SW 1271 (cell line): ENCODE measurements at regions not wholly inside any gene's neighbourhood (a gene's known extent, or its start where the extent isn't known, plus 50 kb on each side); places are given as distances from the start of the nearest gene placed in this dataset.

ENCODE experiments used
- DNase-seq, 2 experiments: peaks; one replicate each; lab custom pipeline; 2025; lab: John Stamatoyannopoulos, UW

DNA sequence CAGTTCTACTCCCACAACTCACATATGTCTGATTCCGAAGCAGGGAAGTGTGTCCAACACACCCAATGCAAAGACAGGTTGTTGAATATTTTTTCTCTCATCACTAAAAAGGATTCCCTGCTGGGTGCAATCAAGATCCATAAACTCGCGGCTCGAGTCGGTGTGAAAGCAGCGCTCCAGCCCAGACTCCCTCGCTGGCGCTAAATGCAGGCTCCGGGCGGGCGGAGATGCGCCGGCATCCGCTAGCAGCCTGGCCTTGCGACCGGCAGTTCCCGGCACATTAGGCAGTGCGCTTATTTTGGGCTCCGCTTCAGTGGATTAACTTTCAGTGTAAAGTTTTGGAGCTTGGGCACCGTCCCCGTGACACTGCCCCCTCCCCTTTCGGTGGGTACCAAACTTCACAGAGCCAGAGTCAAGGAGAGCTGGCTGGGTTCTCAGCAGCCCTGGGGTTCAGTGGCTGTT, 87.7 kb upstream of the POU3F1 start:
- no peak for DNase-seq

DNA sequence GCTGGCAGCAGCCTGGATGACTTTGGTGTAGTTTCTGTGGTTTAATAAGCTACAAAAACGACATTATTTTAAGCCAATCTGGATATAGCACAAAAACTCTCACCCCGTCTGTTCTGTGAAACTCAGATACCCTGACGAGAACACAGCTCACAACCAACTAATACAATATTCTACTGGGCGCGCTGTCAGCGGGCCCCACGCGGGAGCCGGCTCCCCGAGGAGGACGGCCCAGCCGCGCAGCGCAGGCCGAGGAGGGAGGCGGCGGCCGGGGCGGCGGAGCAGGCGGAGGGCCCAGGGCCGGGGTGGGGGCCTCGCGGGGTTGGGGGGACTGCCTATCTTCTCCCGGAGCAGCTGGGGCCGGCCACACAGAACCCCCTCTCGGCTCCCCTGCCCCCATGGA, 87.2 kb upstream of the POU3F1 start:
- DNase-seq = no peak

DNA sequence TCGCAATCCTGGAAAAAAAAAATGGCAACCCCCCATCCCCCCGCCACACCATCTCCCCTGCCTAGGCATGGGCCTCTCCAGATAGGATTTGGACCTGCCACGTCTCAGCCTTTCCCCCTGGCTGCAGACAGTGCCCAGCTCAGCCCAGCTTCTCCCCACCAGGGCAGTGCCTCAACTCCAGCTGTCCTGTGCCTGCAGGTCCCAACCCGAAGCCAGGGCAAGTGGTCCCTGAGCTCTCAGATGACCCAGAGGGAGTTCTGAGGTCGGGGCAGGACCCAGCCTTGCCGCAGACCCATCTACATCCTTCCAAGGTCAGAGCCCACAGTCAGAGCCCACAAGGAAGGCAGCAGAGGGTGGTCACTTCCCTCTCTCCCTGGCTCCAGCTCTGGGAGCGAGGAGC, 86.7 kb upstream of the POU3F1 start:
- no peak for DNase-seq

DNA sequence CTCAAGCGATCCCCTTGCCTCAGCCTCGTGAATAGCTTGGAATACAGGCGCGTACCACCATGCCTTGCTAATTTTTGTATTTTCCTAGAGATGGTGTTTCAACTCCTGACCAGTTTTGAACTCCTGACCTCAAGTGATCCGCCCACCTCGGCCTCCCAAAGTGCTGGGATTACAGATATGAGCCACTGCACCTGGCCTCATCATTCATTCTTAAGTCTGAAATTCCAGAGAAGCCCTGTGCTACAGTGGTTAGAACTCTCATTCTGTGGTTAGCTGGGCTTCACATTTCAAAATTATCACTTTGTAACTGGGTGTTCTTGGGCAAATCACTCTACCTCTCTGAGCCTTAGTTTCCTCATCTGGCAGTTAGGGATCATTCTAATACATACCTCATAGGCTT, 86.1 kb upstream of the POU3F1 start:
- no peak for DNase-seq

DNA sequence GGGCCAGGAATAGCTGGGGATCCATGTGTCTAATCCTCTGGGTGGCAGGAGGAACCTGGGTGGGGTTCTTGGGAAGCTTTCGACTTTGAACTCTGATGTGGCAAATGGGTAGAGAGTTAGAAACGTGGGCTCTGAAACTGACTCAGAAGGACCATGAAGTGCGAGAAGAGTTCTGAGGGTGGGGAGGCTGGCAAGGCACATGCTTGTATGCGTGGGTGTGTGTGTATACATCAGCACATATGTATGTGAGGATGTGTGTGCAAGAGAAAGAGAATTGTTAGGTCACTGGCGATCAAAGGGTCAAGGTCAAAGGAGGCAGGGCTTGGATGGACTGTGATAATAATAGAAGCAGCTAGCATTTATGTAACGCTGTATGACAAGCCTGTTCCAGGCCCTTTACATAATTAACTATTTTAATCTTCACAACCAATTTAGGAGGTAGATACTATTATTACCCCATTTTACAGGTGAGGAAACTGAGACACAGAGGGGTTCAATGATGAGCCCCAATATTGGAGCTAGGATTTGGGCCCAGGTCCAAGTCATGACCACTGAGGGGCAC, 84.5 kb upstream of the POU3F1 start:
- DNase-seq = no peak

DNA sequence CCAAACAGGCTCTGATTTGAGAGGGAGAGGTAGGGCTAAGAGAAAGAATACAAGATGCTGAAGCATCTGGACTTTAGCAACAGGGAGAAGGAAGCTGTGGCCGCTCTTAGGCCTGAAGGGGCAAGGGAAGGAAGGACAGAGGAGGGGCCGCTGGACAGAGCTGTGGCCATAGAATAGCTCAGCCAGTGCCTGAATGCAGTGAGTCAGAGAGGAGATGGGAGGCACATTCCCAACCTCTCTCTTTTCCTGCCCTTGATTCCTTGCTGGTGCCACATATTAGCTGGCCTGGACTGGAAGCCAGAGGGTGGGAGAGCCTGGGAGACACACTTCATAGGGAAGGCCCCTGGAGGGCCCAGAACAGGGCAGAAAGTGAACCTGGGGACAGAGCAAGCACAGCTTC, 83.4 kb upstream of the POU3F1 start:
- no peak for DNase-seq

DNA sequence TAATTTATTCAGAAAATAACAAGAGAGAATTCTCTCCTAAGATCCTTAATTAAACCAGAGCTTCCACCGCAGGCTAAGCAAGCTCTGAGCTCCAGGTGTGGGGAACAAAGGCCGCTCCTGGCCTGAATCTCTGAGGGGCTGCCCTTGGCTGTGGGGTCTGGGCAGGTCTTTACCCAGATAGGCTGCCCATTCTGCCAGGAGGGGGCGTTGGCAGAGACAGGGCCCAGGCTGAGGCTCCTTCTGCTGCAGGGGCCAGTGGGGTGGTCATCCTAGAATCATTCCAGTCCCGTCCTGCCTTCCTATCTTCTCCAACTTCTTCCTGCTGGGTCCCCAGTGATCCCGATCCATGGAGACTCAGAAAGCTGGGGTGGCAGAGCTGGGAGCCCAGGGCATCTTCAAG, 82.9 kb upstream of the POU3F1 start:
- no peak for DNase-seq

DNA sequence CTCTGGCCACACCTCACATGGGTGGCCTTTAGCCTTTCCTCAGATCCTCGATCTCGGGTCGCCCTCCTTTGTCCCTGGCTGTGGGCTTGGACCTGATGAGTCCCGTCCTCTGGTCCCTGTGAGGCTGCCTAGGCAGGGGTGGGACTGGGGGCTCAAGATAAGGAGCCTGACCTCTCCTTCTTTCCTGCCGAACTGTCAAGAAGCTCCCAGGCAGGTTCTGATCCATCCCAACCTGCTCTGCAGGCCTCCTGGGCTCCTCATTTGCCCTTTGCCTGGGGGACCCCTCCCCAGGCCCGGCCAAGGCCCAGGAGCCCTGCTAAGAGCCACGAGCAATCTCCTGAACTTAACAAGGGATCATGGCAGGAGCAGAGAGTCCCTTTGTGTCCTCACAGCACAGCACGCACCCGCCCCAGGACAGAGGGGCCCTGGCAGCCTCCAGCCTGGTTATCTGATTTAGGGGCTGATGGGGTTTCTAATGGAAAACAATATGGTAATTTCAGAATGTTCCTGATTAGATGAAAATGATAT, 82.4 kb upstream of the POU3F1 start:
- no peak for DNase-seq

DNA sequence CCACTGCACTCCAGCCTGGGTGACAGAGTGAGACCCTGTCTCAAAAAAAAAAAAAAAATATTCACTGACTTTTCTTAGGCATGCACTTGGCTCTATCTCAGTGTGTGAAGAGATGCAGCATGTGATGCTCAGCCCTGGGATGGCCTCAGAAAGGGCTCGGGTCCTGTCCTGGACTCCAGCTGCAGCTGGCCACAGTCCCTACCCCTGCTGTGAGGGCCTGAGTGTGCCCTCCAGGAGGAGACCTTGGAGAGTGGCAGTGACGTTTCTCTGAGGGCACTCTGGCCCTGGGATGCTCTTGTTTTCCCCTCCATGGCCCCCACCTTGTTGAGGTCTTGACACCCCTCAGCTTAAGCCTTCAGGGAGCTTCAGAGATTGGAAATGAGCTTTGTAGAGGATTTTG, 81.9 kb upstream of the POU3F1 start:
- no peak for DNase-seq

DNA sequence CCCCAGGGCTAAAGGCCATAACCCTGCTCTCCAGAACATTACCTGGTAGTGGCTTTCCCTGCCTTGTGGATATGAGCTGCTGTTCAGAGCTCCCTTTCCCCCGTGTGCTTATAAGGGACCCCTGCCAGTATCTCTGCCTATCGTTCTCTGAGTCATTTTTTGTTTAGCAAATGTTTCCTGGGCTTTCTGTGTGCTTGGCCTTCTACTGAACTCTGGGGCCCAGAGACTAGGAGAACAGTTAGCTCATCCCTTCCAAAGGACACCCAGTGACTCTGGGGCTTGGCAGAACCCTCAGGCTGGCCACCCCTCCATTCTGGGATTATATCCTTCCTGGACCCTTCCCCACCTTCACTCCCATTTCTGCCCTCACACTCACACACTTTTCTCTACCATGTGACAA, 80.8 kb upstream of the POU3F1 start:
- DNase-seq = no peak

DNA sequence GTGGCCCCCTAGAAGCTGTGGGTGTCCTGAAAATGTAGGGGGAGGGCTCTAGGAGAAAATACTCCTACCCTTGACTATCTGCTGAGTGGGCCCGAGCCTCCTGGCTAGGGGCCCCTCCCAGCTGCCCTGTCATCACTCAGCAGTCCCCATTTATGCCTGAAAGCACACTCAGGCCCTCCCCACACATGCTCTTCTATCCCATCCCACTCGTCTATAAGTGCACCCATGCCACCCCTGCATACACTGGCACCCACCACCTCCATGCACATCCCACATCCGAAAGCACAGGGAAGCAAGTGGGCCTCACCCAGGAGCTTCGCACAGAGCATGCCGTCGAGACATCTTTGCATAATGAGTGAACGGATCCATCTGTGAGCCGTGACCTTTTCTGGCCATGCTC, 80.4 kb upstream of the POU3F1 start:
- DNase-seq = no peak

DNA sequence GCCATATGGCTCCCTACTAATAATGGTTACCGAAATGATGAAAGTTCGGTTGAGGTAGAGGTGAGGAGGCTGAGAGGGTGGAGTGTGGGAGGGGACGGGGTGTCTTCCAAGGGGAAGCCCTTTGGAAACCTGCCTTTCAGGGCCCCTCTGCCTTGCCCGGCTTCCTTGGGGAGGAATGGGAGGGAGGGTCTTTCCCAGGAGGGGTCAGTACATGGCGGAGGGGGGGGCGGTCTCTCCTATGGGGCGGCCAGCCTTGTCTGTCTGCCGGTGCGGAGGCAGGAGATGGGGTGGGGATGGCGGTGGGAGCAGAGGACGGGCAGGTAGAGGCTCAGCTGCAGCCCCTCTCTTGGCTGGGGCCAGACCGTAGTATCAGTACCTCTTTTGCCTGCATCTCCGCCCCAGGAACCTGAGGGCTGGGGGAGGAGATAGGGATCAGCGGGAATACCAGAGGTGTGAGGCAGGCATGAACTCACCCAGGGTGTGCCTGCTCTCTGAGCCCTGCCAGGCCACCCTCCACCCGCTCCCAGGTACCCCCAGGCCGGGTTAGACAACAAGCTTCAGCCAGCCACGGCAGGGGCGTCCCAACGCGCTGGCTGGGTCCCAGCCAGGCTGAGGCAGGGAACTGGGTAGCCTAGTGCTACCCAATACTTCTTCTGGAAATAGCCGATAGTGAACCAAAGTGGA, 79.4 kb upstream of the POU3F1 start:
- no peak for DNase-seq

DNA sequence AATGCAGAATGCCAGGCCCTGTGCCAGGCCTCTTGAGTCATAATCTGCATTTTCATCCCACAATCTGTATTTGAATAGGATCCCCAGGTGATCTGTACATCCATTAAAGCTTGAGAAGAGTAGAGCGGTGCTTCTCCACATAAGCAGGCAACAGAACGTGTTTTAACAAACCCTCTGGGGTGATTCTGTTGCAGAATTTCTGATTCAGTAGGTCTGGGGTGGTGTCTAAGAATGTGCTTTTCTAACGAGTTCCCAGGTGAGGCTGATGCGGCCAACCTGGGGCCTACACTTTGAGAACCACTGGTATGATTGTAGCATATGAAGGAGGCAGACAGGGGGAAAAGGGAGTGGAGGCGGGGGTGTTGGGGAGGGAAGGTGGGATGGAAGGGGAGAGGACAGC, 78.4 kb upstream of the POU3F1 start:
- no peak for DNase-seq

DNA sequence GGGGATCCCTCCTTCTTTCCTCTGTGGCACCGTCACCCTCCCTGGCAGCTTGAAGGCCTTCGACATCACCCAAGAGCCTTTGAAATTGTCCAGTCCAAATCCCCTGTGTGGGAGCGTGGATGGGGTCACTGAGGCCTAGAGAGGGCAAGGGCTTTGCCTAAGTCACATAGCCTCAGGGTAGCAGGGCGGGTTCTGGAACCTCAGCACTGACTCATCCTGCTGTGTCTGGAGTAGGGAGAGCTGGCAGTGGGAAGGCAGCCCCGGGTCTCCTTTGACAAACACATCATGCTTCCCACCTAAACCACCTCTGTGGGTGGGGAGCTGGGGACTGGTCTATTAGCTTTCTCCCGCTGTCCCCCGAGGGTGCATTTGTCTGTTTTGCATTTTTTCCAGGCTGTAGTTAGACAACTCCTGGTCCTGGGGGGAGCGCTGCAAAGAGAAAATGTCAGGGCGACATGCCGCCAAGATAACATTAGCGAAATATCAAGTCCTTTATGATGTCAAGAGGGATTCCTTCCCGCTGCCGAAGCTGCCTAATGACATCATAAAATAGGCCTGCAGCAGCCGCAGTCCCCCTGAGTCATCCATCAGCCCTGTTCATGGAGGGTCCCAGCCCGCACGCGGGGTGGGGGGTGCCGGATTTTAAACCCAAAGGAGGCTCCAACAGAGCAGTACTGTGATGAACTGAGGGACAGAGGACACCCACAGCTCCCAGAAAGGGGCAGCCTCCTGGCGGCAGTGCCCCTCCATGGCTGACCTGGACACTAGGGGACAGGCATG, 77.0 kb upstream of the POU3F1 start:
- no peak for DNase-seq

DNA sequence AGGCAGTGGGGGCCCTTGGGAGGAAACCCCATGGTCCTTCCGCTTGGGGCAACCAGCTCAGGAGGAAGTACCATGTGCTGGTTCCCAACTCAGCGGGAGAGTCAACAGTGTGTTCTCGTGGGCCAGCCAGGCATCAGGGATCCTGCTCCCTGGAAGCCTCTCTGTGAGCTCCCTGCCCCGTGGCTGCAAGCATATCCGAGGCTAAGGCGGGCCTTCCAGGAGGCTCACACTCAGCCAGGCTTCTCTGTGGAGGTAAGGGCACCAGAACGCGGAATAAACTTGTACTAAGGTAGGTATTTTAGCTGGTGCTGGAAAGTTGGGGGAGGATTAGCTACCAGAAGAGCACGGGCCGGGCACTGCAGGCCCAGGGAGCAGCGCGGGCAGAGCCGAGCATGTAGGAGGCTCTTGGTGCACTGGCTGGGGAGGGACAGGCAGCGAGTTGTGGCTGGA, 74.7 kb upstream of the POU3F1 start:
- no peak for DNase-seq

DNA sequence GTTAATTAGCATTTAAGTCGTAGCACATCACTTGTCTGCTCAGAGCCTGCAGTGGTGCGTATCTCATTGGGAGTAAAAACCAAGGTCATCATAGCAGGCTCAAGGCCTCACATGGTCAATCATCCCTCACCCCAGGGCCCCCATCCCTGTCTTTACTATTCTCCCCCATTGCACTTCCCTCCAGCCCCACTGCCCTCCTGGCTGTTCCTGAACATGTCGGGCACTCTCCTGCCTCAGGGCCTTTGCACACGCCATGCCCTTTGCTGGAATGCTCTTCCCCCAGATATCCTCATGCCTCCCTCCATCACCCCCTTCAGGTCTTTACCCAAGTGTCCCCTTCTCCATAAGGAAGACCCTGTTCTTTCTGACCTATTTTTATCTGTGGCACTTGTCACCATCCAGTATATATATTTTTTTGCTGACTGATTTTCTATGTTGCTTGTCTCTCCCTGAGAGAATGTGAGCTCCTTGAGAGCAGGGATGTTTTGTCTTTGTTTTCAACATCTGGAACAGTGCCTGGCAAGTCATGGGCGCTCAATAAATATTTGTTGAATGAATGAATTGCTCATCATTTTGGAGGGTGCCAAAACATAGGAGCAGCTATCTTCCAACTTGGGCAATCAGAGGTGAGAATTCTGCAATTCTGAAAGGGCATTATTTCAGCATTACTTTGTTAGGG, 74.1 kb upstream of the POU3F1 start:
- no peak for DNase-seq

DNA sequence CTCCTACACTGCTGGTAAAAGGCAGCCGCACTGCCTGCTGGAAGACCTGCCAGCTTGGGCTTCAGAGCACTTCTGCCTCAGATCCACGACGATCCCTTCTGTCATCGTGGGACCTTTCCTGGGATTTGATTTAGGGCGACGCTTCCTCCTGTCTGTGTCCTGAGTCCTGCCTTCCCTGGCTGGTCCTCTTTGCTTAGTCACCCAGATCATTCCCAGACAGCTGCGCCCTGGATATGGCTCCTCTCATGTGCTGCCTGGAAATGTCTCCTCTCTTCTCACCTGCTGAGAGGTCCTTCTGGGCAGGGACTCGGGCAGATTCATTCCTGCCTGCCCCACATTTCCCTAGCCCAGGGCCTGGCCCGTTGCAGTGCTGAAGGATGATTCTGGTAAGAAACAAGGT, 72.4 kb upstream of the POU3F1 start:
- no peak for DNase-seq

DNA sequence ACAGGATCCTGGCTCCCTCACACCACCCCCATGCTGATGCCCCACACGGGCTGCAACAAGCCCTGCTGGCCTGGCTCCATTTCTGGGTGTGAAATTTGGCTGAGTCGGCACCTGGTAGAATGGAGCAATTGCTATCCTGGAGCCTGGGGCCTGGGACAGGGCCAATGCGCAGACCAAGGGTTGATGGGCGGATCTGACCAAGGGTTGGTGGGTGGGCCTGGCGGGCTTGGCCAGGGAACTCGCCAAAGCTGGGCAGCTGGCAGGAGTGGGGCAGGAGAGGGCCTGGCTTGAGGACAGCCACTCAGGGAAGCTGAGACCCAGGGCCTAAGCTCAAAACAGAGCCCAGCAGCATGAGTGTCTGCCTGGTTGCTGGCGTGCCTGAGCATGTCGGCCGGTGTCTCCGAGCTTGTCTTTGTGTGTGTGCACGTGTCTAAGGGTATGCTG, 70.9 kb upstream of the POU3F1 start:
- DNase-seq = no peak

DNA sequence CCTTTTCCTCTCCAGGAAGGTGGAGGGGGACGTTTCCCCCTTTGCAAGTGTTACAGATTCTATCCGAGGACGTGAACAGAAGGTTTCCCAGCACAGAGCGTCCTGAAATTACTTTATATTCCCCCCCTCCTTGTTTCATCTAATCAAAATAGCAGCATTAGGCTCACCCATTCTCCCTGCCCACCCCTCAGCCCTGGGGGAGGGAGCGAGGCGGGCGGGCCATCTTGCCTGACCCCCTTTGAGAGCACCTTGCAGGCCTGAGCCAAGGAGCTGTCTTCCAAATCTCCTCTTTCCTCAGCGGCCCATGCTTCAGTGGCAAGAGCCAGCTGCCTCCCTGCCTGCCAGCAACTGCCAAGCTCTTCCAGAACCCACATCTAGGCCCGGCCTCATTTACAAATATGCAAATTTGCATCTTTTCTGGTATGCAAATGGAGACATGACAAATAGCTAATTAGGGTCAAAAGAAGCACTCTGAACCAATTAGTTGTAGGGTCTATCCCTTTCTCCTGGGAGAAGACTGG, 69.1 kb upstream of the POU3F1 start:
- DNase-seq = no peak

DNA sequence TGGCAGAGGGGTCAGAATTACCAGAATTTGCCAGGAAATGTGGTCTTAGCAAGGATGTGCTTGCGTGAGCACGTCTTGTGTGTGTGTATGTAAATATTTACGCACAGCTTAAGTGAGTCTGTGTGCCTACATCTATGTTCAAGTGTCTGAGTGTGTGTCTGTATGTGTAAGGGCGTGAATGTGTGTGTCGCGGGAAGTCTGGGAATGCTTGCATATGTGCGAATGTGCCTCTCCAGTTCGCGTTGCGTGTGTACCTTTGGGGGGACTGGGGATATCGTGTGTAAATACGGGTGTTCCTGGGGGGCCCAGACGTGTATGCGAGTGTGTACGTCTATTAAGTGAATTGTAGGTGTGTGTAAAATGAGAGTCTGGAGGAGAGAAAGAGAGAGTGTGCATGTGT, 68.6 kb upstream of the POU3F1 start:
- DNase-seq = no peak

DNA sequence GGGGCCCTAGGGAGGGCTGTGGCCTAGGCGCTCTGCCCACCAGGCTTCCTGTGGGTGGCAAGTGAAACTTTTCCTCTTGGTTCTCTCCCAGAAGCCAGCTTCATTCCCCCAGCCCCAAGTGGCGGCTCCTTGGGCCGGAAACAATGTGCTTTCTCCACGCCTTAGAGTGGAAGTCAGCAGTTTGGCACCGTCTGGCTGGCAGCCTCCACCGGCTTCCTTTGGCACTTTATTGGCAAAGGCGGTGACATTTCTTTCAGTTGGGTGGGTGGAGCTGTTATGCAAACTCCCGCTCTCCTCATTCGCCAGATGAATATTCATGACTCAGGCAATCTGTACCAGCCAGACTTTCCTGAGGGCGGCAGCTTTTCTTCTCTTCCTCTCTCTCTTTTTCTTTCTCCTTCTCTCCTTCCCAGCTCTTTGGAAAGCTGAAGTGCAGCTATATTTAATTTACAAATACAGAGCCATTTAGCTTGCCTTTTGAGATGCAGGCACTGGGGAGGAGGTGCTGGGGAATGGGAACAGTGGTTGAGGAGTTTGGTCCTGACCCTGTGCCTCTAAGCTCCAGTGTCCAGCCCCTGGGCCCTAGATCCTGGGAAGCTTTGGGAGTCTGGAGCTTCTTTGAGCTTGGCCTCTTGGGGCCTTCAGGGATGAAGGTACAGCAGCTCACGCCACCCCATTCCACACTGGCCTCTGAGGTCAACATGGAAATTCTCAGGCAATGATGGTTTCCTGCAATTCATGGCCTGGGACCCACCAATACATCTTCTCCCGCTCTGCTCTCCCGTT, 67.8 kb upstream of the POU3F1 start:
- DNase-seq = no peak
